H1 (cell line): ENCODE measurements at regions not wholly inside any gene's neighbourhood (a gene's known extent, or its start where the extent isn't known, plus 50 kb on each side); places are given as distances from the start of the nearest gene placed in this dataset.

ENCODE experiments used
- CTCF ChIA-PET: fragments of 300-600 bp; sonication (Branson Sonifier 250); formaldehyde crosslinking; loops from one replicate; lab custom pipeline; 2021; ENCODE audit not compliant: partially characterized antibody; lab: Charles Lee
- POLR2A ChIA-PET: fragments of 300-600 bp; sonication (Branson Sonifier 250); formaldehyde crosslinking; loops from one replicate; lab custom pipeline; 2021; ENCODE audit warnings: inconsistent platforms; ENCODE audit not compliant: partially characterized antibody; lab: Charles Lee
- DNase-seq, 2 experiments: peaks; one replicate each; pipeline versions ENCODE4 v3.0.0 to v3.0.0-alpha.2; 2010 to 2022; ENCODE audit warnings: low spot score in 2 of 2, low read depth in 1 of 2, mixed read lengths in 1 of 2
- FAIRE-seq: peaks from 2 replicates; lab custom pipeline; 2011; peaks lifted over from hg19 to GRCh38; lab: Jason Lieb, UNC
- H2AFZ ChIP-seq: 2 replicates; pipeline ENCODE4 v1.8.1; 2012; ENCODE audit warnings: low read length, inconsistent platforms
- H2AK5ac ChIP-seq: 2 replicates; pipeline ENCODE4 v1.6.1; 2013; ENCODE audit warnings: low read depth, low read length
- H2BK120ac ChIP-seq: replicated peaks from 2 replicates; pipeline ENCODE3; 2013; ENCODE audit warnings: low read depth, low read length, inconsistent platforms
- H2BK12ac ChIP-seq: 2 replicates; pipeline ENCODE4 v1.6.1; 2013; ENCODE audit warnings: low read depth, low read length
- H2BK15ac ChIP-seq: 2 replicates; pipeline ENCODE4 v1.6.1; 2013; ENCODE audit warnings: low read length
- H2BK20ac ChIP-seq: 2 replicates; pipeline ENCODE4 v1.6.1; 2013; ENCODE audit warnings: low read length
- H2BK5ac ChIP-seq: 2 replicates; pipeline ENCODE4 v1.6.1; 2013; ENCODE audit warnings: low read depth, low read length
- H3K14ac ChIP-seq: 2 replicates; pipeline ENCODE4 v1.6.1; 2013; ENCODE audit warnings: inconsistent platforms; ENCODE audit not compliant: insufficient read length
- H3K18ac ChIP-seq: 2 replicates; pipeline ENCODE4 v1.6.1; 2013; ENCODE audit warnings: low read length; ENCODE audit errors: extremely low read depth
- H3K23ac ChIP-seq: 2 replicates; pipeline ENCODE4 v1.6.1; 2013; ENCODE audit warnings: inconsistent platforms; ENCODE audit not compliant: insufficient read length
- H3K23me2 ChIP-seq: 2 replicates; pipeline ENCODE4 v1.6.1; 2013; ENCODE audit warnings: low read depth, low read length
- H3K27ac ChIP-seq: 2 replicates; pipeline ENCODE4 v1.6.1; 2011; ENCODE audit warnings: low read depth, low read length, inconsistent platforms
- H3K27me3 ChIP-seq, 4 experiments: replicated peaks in 1 of 4; 1 replicate in 1 of 4; 2 replicates in 3 of 4; pipeline versions ENCODE4 v1.6.1 to v1.8.1; 2011 to 2013; ENCODE audit warnings: low read length in 3 of 4, mild to moderate bottlenecking in 3 of 4, inconsistent platforms in 2 of 4, mixed read lengths in 2 of 4, moderate library complexity in 1 of 4; ENCODE audit not compliant: control insufficient read depth in 3 of 4, insufficient read depth in 3 of 4; ENCODE audit errors: extremely low read depth in 1 of 4
- H3K36me3 ChIP-seq, 4 experiments: 2 replicates each; pipeline versions ENCODE4 v1.6.1 to v1.8.1; 2011 to 2013; ENCODE audit warnings: mild to moderate bottlenecking in 4 of 4, low read length in 3 of 4, moderate library complexity in 2 of 4, control low read depth in 1 of 4, inconsistent platforms in 1 of 4; ENCODE audit not compliant: insufficient read depth in 4 of 4, control insufficient read depth in 2 of 4
- H3K4ac ChIP-seq: replicated peaks from 2 replicates; pipeline ENCODE3; 2013; ENCODE audit warnings: low read length, low read depth, mixed read lengths, inconsistent platforms; ENCODE audit not compliant: insufficient read length
- H3K4me1 ChIP-seq, 4 experiments: replicated peaks in 1 of 4; 1 replicate in 1 of 4; 2 replicates in 3 of 4; pipeline versions ENCODE4 v1.6.1 to v1.8.1; 2011 to 2013; ENCODE audit warnings: low read length in 3 of 4, inconsistent platforms in 2 of 4, mixed read lengths in 1 of 4; ENCODE audit not compliant: insufficient read depth in 4 of 4, control insufficient read depth in 3 of 4
- H3K4me2 ChIP-seq, 2 experiments: 2 replicates each; pipeline versions ENCODE4 v1.6.1 to v1.8.1; 2011 to 2013; ENCODE audit warnings: low read depth in 2 of 2, low read length in 2 of 2, control low read depth in 1 of 2, inconsistent platforms in 1 of 2, mild to moderate bottlenecking in 1 of 2; ENCODE audit not compliant: insufficient read depth in 1 of 2
- H3K4me3 ChIP-seq, 4 experiments: fragments of 200-600, 300-600 bp in 1 of 4; sonication (generic), shearing (Covaris generic), sonication (Bioruptor Twin) in 1 of 4; 2 replicates each; pipeline versions ENCODE4 v1.5.1 to v1.8.1; 2011 to 2016; ENCODE audit warnings: low read length in 4 of 4, low read depth in 3 of 4, control low read depth in 2 of 4, inconsistent platforms in 2 of 4, mild to moderate bottlenecking in 2 of 4, mixed read lengths in 1 of 4, moderate library complexity in 1 of 4; ENCODE audit not compliant: insufficient read depth in 2 of 4; ENCODE audit errors: extremely low read depth in 1 of 4
- H3K56ac ChIP-seq: replicated peaks from 2 replicates; pipeline ENCODE3; 2013; ENCODE audit warnings: low read depth, mild to moderate bottlenecking, mixed read lengths, low read length, inconsistent platforms; ENCODE audit not compliant: insufficient read length
- H3K79me1 ChIP-seq: 2 replicates; pipeline ENCODE4 v1.6.1; 2013; ENCODE audit warnings: low read depth, low read length, control low read depth
- H3K79me2 ChIP-seq, 2 experiments: 2 replicates each; pipeline versions ENCODE4 v1.6.1 to v1.8.1; 2012 to 2013; ENCODE audit warnings: low read length in 2 of 2, mild to moderate bottlenecking in 2 of 2, inconsistent platforms in 1 of 2; ENCODE audit not compliant: insufficient read depth in 2 of 2, control insufficient read depth in 1 of 2
- H3K9ac ChIP-seq, 4 experiments: replicated peaks in 1 of 4; 1 replicate in 1 of 4; 2 replicates in 3 of 4; pipeline versions ENCODE4 v1.6.1 to v1.8.1; 2011 to 2013; ENCODE audit warnings: low read depth in 3 of 4, low read length in 3 of 4, control low read depth in 2 of 4, mild to moderate bottlenecking in 2 of 4, moderate library complexity in 2 of 4, inconsistent platforms in 1 of 4; ENCODE audit errors: extremely low read depth in 1 of 4
- H3K9me3 ChIP-seq, 2 experiments: 2 replicates each; pipeline versions ENCODE4 v1.6.1 to v1.8.1; 2012 to 2013; ENCODE audit warnings: mild to moderate bottlenecking in 2 of 2, moderate library complexity in 2 of 2, control low read depth in 1 of 2, inconsistent platforms in 1 of 2, low read depth in 1 of 2, low read length in 1 of 2, mixed read lengths in 1 of 2; ENCODE audit not compliant: insufficient read depth in 2 of 2
- H4K20me1 ChIP-seq, 2 experiments: replicated peaks in 1 of 2; 2 replicates each; pipeline versions ENCODE3 to v1.8.1; 2011 to 2013; ENCODE audit warnings: inconsistent platforms in 2 of 2, low read length in 2 of 2, mild to moderate bottlenecking in 1 of 2; ENCODE audit not compliant: insufficient read depth in 2 of 2, control insufficient read depth in 1 of 2
- H4K5ac ChIP-seq: 2 replicates; pipeline ENCODE4 v1.6.1; 2013; ENCODE audit warnings: low read length, low read depth, mixed read lengths, inconsistent platforms; ENCODE audit not compliant: insufficient read length
- H4K8ac ChIP-seq: 2 replicates; pipeline ENCODE4 v1.8.0; 2013; ENCODE audit warnings: mild to moderate bottlenecking, moderate library complexity, low read length, inconsistent platforms; ENCODE audit not compliant: insufficient read depth; ENCODE audit errors: extremely low read depth
- H4K91ac ChIP-seq: replicated peaks from 2 replicates; pipeline ENCODE3; 2013; ENCODE audit warnings: low read length, mixed read lengths, inconsistent platforms; ENCODE audit not compliant: insufficient read length
- SIX5 ChIP-seq: IDR thresholded peaks from 2 replicates; pipeline ENCODE4 v1.6.1; 2011; ENCODE audit warnings: mild to moderate bottlenecking, low read depth, low read length
- WGBS, 2 experiments: shearing (Covaris generic) in 1 of 2; methylation state at CpG; one replicate each; pipeline versions ENCODE4 v1.1.6 to v1.1.7; 2013 to 2015; ENCODE audit warnings: low lambda C conversion rate in 2 of 2, mixed read lengths in 2 of 2, inconsistent platforms in 1 of 2, low coverage in 1 of 2, missing lambda C conversion rate in 1 of 2; ENCODE audit not compliant: insufficient replicate concordance in 2 of 2, insufficient coverage in 1 of 2, insufficient read length in 1 of 2; ENCODE audit errors: extremely low coverage in 1 of 2, missing lambda C conversion rate in 1 of 2; 5-methylcytosine and 5-hydroxymethylcytosine counted together
- TF ChIP-seq, protein P1 (sequence below): IDR thresholded peaks from 2 replicates; pipeline ENCODE4 v1.6.1; 2011; ENCODE audit warnings: low read depth, mild to moderate bottlenecking, low read length; ENCODE audit not compliant: insufficient read depth

GRCh38 chr11:28547321-28547741 lies 439.1 kb downstream of the METTL15 start:
- H3K4me2 ChIP-seq = no peak overlapping the region
- no peak overlapping the region for H3K9ac ChIP-seq
- H3K79me2 ChIP-seq = no peaks in the 10 kb centered on the region
- H4K8ac ChIP-seq = no peak overlapping the region
- no peak overlapping the region for H3K23ac ChIP-seq
- no peak for TF ChIP-seq SIX5
- TF ChIP-seq, protein P1, sequence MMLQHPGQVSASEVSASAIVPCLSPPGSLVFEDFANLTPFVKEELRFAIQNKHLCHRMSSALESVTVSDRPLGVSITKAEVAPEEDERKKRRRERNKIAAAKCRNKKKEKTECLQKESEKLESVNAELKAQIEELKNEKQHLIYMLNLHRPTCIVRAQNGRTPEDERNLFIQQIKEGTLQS = no peak
- H2BK20ac ChIP-seq = no peak overlapping the region
- no peaks in the 10 kb centered on the region for H4K20me1 ChIP-seq
- H3K56ac ChIP-seq = no peak overlapping the region
- H3K23me2 ChIP-seq = no peaks in the 10 kb centered on the region
- FAIRE-seq (no peak), DNase-seq (no peak)
- H2AFZ ChIP-seq = no peak overlapping the region
- H2BK120ac ChIP-seq = no peak overlapping the region
- no peaks in the 10 kb centered on the region for H3K79me1 ChIP-seq
- no peak overlapping the region for H3K14ac ChIP-seq
- CTCF ChIA-PET = interaction anchor here (0.7 kb wide), 1 partner anchor 151 kb away, joined by 3 read pairs; no protein-coding TSS in a partner anchor
- H3K4ac ChIP-seq = no peak overlapping the region
- 86% methylated on average over 4 of the region's 4 CpGs; no CpG with 5 or more reads in 1 of the 2 experiments for WGBS, 2 experiments
- POLR2A ChIA-PET = interaction anchor here (0.6 to 0.7 kb wide), 2 partner anchors 27 to 912 kb away, joined by 3 read pairs; no protein-coding TSS in a partner anchor
- H3K4me3 ChIP-seq = no peak overlapping the region
- H2BK15ac ChIP-seq = no peak overlapping the region
- no peaks in the 10 kb centered on the region for H3K4me1 ChIP-seq
- no peak overlapping the region for H2BK12ac ChIP-seq
- H3K36me3 ChIP-seq = no peaks in the 10 kb centered on the region; a peak in 1 of 8 replicates
- no peak overlapping the region for H3K18ac ChIP-seq
- no peak overlapping the region for H4K91ac ChIP-seq
- H2BK5ac ChIP-seq = no peak overlapping the region
- no peak overlapping the region for H4K5ac ChIP-seq
- no peak overlapping the region for H2AK5ac ChIP-seq
- H3K27me3 ChIP-seq = no peaks in the 10 kb centered on the region
- H3K9me3 ChIP-seq = no peaks in the 10 kb centered on the region
- no peak overlapping the region for H3K27ac ChIP-seq
